ENCODE measurements at regions not wholly inside any gene's neighbourhood (a gene's known extent, or its start where the extent isn't known, plus 50 kb on each side); places are given as distances from the start of the nearest gene placed in this dataset.
A peak's percentile ranks its signal among the peaks of the same experiment; 100 is the strongest.

- no peak for DNase-seq
Observed at GRCh38 chr4:31069151-31069550, 349.0 kb downstream of the PCDH7 start.

DNA sequence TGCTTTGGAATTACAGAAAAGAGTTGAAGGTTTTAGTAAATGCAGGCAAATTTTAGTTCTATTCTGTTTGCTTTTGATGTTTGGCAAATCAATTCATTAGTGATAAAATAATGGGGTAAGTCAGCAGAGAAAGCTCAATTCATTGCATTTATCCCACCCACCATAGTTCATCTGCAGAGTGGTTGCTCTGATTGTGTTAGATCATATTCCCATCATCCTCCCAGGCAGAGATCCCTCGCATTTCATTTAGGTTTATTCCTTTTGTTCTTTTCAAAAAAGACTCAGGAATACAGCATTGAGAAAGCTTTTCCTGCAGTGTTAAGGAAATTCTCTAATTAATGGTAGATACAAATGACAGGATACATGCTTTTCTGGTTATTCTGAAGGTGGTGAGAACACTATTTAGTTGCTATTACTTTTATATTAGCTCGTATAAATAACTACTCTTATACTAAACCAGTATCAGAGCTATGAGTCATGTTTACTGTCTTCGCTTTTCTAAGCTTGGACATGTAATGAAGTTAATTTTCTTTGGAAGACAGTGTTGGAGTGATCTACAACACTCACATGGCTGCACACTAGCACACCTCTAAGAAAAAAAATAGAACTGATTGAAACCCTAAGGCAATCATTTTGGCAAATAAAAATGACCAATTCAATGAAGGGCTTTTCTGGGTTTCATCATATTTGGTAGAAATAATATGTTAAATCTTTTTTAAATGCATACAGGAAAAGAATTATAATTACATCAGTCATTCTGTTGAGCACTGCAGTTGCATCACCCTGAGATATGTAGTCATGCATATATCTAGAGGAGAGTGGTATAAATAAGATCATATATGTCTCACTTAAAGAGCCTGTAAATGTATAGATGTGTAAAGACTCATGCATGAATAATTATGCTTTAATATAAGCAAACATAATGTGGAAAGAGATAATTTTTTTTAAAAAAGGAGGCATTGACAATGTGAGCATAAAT is 351.6 kb downstream of the PCDH7 start:
- no peak for DNase-seq

DNA sequence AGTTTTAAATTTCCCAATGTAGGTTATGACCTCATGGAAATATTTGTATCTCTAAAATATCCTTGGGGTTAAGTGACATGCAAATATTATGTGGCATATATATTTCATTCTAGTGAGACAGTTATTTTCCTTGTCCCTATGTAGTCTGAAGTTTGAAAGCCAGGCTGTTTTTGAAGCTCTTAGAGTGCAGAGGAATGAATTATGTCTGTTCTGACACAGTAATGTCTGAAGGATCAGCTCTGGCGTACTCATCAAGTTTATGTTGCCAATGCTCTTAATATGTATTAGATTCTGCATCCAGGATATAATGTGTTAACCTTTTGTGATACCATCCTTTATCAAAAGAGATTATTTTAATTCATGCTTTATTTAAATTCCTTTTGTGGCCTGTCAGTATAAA is 355.8 kb downstream of the PCDH7 start:
- no peak for DNase-seq

DNA sequence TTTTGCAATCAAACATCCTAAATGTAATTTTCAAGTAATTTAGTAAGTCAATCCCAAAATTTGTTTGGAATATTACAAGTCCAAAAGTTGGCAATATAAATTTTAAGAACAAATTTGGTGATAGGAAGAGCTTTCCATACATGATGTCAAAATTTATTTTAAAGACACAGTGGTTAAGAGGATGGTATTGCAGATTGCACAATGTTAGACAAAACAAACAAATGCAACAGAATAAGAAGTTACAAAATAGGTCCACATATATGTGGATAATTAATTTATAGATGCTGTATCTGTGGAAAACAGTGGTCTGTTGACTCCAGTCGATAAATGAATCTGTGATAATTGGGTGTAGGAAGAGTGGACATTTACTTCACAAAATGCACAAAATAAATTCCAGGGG is 358.5 kb downstream of the PCDH7 start:
- no peak for DNase-seq

- DNase-seq: no peak
Observed at GRCh38 chr4:31080887-31081286, 360.7 kb downstream of the PCDH7 start.

DNA sequence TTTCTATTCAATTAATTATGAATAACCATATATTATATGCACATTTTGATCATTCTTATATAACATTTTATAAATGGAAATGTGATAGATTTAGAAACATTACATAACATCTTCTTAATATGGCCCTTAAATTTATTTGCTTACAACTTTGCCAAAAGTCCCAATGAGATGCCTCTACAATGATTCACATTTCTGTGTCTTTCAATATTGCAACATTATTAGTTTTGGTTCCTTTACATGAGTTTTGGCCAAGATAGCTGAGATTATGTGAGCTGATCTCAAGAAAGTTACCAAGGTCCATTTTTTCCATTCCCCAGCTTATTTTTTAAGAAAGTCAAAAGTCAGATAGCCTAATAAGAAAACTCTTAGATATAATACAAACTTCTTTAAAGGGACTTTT is 361.2 kb downstream of the PCDH7 start:
- DNase-seq: no peak

DNA sequence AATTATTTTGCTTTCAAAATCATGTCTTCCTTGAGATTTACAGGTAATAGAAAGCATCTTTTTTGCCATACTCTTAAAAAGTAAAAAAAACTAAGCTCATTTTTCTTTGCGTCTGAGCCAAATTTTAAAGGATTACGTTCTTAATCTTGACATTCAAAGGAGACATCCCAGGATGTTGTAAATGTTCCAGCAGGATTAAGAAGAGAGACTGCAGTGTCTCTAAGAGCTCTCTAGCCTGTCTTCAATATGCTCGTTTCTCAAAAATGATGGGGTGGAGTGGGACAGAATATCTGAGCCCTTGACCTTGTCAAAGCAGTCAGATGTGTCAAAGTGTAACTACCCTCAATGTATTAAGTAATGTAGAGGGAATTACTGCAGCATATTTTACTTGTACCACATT is 363.3 kb downstream of the PCDH7 start:
- DNase-seq: no peak

DNA sequence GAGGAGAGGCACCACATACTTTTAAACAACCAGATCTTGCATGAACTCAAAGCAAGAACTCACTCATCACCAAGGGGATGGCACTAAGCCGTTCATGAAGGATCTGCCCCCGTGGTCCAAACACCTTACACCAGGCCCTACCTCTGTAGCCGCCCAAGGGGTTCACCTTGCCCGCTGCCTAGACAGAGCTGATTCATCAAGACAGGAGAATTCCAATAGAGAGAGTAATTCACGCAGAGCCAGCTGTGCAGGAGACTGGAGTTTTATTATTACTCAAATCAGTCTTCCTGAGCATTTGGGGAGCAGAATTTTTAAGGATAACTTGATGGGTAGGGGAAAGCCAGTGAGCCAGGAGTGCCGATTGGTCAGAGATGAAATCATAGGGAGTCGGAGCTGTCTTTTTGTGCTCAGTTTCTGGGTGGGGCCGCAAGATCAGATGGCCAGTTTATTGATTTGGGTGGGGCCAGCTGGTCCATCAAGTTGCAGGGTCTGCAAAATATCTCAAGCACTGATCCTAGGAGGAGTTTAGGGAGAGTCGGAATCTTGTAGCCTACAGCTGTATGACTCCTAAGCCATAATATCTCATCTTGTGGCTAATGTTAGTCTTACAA is 364.7 kb downstream of the PCDH7 start:
- no peak for DNase-seq

- no peak for DNase-seq
Observed at GRCh38 chr4:31085689-31086088, 365.5 kb downstream of the PCDH7 start.

DNA sequence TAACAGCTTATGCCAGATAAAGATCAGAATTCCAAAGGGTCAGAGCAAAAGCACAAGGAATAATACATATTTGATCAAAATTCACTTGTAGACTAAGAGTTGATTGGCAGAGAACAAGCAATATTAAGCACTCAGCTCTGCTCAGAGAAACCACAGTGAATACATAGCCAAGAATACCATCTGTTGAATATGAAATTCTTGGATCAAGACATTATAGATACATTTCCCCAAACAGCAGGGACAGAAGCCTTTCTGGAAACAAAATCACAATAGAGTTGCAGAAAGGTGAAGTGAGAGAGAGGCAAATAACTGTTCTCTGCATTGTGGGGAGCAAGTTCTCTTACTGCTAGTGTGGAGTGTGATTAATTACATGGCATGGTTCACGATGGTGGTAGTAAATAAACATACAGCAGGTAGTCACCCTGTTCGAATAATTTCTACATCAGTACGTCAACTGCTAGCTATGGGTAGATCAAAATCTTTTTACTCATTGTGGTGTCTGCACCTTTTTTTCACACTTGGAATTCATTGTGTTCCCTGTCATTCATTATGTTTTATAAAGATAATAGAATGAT is 366.7 kb downstream of the PCDH7 start:
- DNase-seq: peak; percentile 47

GRCh38 chr4:31088600-31089230 is 368.5 kb downstream of the PCDH7 start:
- no peak for DNase-seq

DNA sequence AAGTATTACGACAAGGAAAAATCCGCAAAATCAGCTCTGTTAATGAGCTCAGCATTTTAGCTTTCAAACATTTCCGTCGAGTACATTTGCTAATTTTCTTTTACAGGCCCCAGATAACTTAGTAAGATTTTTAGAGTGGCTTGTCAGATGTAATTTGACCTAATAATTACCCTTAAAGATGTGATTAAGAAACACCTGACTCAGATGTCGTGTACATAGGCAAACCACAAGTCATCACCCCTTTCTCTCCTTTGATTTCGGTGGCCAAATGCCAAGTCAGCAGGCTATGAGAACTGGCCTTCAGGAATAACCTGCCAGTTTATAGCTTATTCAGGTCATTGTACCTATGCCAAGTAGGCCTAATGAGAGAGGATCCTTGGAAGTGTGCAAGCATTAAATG is 369.6 kb downstream of the PCDH7 start:
- no peak for DNase-seq

GRCh38 chr4:31094474-31094873 is 374.3 kb downstream of the PCDH7 start:
- no peak for DNase-seq

GRCh38 chr4:31097999-31098398 is 377.8 kb downstream of the PCDH7 start:
- DNase-seq: no peak

- no peak for DNase-seq
Observed at GRCh38 chr4:31100536-31100935, 380.4 kb downstream of the PCDH7 start.

GRCh38 chr4:31104043-31104442 is 383.9 kb downstream of the PCDH7 start:
- DNase-seq: no peak

DNA sequence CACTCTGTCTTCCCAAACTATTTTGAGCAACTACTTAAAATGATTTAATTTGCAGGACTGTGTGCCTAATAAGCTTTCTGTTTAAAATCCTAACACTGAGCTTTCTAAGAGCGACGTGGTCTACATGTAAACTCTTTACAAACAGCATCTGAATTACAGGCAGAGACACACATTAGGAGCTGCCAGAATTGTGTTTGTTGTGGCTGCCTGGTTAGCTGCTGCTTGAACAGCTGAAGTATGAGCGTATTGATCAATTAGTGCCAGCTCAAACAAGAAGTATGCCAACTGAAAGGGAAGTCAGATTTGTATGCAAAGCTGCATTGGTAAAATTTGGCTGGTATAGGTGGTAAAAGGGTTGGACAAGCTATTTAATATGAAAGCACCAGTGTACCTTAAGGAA is 384.4 kb downstream of the PCDH7 start:
- no peak for DNase-seq

DNA sequence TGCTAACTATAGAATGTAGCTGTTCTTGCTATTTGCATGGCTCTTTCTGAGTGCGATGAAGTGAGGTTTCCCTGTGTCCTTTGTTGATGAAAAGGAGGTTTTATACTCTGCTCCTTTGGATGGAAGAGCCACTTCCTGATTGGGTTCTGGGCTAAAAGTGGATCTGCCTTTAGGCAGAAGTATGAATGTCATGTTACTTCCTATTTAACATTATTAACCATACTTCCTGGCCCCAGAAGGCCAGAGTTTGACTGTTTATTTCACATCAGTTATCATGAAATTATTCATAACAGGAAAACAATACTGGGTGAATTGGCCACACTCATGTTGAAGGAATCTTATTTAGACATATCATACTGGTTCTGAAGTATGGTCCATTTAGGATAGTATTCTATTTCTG is 386.2 kb downstream of the PCDH7 start:
- no peak for DNase-seq

DNA sequence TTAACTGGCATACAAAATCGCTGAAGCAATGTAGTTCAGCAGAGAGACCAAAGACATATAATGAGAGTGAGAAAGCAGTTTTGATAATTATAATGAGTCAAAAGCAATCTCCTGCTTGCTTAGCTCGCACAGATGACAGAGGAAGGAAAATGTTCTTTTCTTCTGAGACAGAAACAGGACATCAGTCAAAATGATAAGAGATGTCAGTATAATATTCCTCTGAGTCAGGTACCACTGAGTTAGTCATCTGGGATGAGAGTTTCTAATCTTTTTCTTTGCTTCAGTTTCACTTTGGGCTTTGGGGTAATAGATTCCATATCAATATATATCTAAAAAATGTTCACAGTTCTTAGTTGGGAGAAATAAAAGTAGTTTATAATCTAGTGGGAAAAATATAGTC is 387.2 kb downstream of the PCDH7 start:
- DNase-seq: no peak

GRCh38 chr4:31108762-31109161 is 388.6 kb downstream of the PCDH7 start:
- no peak for DNase-seq

GRCh38 chr4:31111790-31112189 is 391.6 kb downstream of the PCDH7 start:
- no peak for DNase-seq

- DNase-seq: no peak
Observed at GRCh38 chr4:31114816-31115215, 394.6 kb downstream of the PCDH7 start.

- no peak for DNase-seq
Observed at GRCh38 chr4:31124008-31124585, 403.9 kb downstream of the PCDH7 start.
